Body of pancreas (tissue), 4 donors: ENCODE measurements at regions not wholly inside any gene's neighbourhood (a gene's known extent, or its start where the extent isn't known, plus 50 kb on each side); places are given as distances from the start of the nearest gene placed in this dataset.

Experiments
- ATAC-seq: fragments of 150-250 bp; one replicate; pipeline ENCODE4 v1.9.1; 2016
- DNase-seq, 4 donors: peaks; one replicate each; pipeline ENCODE4 v3.0.0-alpha.2; 2019
- H3K27ac ChIP-seq, 4 donors: fragments of 200-600 bp; sonication (generic); 1 replicate in 3 of 4; 2 replicates in 1 of 4; pipeline versions ENCODE4 v1.5.1 to v1.6.1; 2016 to 2019; ENCODE audit warnings: mild to moderate bottlenecking in 1 of 4, mixed read lengths in 1 of 4, moderate library complexity in 1 of 4
- H3K27me3 ChIP-seq, 2 donors: fragments of 200-600 bp; sonication (generic); one replicate each; pipeline ENCODE4 v1.6.0; 2016; ENCODE audit warnings: mild to moderate bottlenecking in 1 of 2
- H3K36me3 ChIP-seq, 2 donors: fragments of 200-600 bp; sonication (generic); replicated peaks in 1 of 2; 2 replicates each; pipeline ENCODE4 v1.5.1; 2016; ENCODE audit warnings: low read depth in 2 of 2; ENCODE audit not compliant: insufficient read depth in 1 of 2
- H3K4me1 ChIP-seq: fragments of 200-600 bp; sonication (generic); one replicate; pipeline ENCODE4 v1.6.0; 2016
- H3K4me3 ChIP-seq, 2 donors: fragments of 200-600 bp; sonication (generic); 1 replicate in 1 of 2; 2 replicates in 1 of 2; pipeline ENCODE4 v1.5.1; 2016 to 2019
- H3K9me3 ChIP-seq, 3 donors: fragments of 200-600 bp; sonication (generic); 1 replicate in 2 of 3; 2 replicates in 1 of 3; pipeline ENCODE4 v1.5.1; 2016
- CTCF ChIP-seq, 7 experiments: fragments of 450-650 bp in 4 of 7; fragments of 200-600 bp in 3 of 7; sonication (generic) in 3 of 7; IDR thresholded peaks; one replicate each; pipeline ENCODE4 v1.5.1; 2016 to 2019; ENCODE audit warnings: antibody characterized with exemption in 7 of 7
- POLR2A ChIP-seq, 3 donors: fragments of 450-650 bp; IDR thresholded peaks; one replicate each; pipeline ENCODE4 v1.6.1; 2016; ENCODE audit warnings: antibody characterized with exemption in 3 of 3, mild to moderate bottlenecking in 2 of 3
- WGBS, 2 donors: methylation state at CpG; one replicate each; pipeline ENCODE4 v1.1.5; 2017; 5-methylcytosine and 5-hydroxymethylcytosine counted together
- intact Hi-C: fragments of 100-400 bp; cut with DNase I; formaldehyde crosslinking; loops from one replicate; pipeline ENCODE4 v1.15.1; 2023

DNA sequence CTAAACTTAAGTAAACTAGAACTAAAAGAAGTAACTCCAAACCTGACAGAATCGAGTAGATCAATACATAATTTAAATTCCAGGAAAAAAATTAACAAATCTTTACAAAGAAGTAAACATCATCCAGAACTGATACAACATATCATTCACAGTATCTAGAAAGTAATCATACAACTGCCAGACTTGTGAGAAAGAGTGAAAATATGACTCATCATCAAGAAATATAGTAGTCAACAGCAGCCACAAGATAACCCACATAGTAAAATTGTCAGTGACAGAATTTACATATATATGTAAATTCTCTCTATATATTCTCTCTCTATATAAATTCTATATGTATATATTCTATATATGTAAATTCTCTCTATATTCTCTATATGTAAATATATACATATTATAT, 242.8 kb upstream of the RGS17 start:
- ATAC-seq (no peak), DNase-seq (no peak)
- TF ChIP-seq CTCF (IDR thresholded peaks at IDR 0.05) (no peak), POLR2A (IDR thresholded peaks at IDR 0.05) (no peak)
- H3K9me3 ChIP-seq = no peaks in the 10 kb centered on the region
- no peaks in the 10 kb centered on the region for H3K36me3 ChIP-seq
- no peaks in the 10 kb centered on the region for H3K4me1 ChIP-seq
- H3K27me3 ChIP-seq = no peaks in the 10 kb centered on the region
- intact Hi-C loops = no loop called here
- H3K27ac ChIP-seq = no peak overlapping the region
- WGBS, 2 donors = 26 to 34% methylated on average over 1 of the region's 1 CpG
- H3K4me3 ChIP-seq = no peak overlapping the region

DNA sequence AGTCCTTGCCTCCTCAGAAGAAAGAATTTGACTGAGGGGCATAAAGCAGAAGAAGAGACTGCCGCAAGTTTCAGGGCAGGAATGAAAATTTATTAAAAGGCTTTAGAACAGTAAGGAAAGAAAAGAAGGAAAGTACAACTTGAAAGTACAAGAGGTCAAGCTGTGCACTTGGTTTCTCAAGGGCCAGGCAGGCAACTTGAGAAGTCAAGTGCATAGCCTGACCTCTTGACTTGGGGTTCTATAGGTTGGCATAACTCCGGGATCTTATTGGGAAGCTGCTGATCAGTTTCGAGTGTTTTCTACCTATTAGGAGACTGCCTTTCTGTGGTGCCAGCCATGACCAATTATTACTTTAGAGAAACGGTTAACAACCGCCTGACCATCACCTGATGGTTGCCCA, 237.0 kb upstream of the RGS17 start:
- intact Hi-C loops = no loop called here
- 57 to 75% methylated on average over 5 of the region's 5 CpGs for WGBS, 2 donors

GRCh38 chr6:153367021-153367420, 235.9 kb upstream of the RGS17 start:
- no peak for TF ChIP-seq POLR2A (IDR thresholded peaks at IDR 0.05)
- TF ChIP-seq CTCF (IDR thresholded peaks at IDR 0.05) = no peak
- DNase-seq = no peak
- ATAC-seq = no peak
- H3K9me3 ChIP-seq = no peaks in the 10 kb centered on the region
- no peaks in the 10 kb centered on the region for H3K4me1 ChIP-seq
- no peak overlapping the region for H3K27ac ChIP-seq
- intact Hi-C loops = no loop called here
- 48 to 67% methylated on average over 6 of the region's 6 CpGs for WGBS, 2 donors
- H3K36me3 ChIP-seq = no peaks in the 10 kb centered on the region
- H3K4me3 ChIP-seq = no peak overlapping the region
- H3K27me3 ChIP-seq = no peaks in the 10 kb centered on the region

More for the DNA sequence above, 237.0 kb upstream of the RGS17 start:
- ATAC-seq (no peak), DNase-seq (no peak)
- Histone ChIP-seq H3K9me3 (no peaks in the 10 kb centered on the region), H3K4me3 (no peak overlapping the region), H3K27ac (no peak overlapping the region), H3K36me3 (no peaks in the 10 kb centered on the region), H3K27me3 (no peaks in the 10 kb centered on the region), H3K4me1 (no peaks in the 10 kb centered on the region)
- no peak for TF ChIP-seq POLR2A (IDR thresholded peaks at IDR 0.05)
- TF ChIP-seq CTCF (IDR thresholded peaks at IDR 0.05) = no peak

DNA sequence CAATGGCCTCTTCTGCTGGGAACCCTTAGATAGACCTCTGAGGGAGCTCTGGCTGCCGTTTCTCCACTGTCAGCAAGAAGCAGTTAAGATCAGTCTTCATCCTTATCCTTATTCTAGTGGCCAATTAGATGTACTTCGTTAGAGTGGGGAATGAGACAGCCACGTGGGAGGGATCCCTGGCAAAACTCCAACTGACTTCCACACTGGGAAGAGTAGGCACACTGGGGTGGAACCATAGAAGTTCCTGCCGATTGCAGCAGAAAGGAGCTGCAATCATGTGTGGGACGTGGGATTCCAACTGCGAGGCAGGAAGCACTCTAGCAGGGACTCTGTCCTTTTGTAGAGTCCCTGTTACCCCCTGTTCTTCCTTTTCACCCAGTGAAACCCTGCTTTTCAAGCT, 226.3 kb upstream of the RGS17 start:
- Histone ChIP-seq H3K27ac (no peak overlapping the region), H3K36me3 (no peaks in the 10 kb centered on the region), H3K4me3 (no peak overlapping the region), H3K4me1 (no peaks in the 10 kb centered on the region), H3K27me3 (no peaks in the 10 kb centered on the region), H3K9me3 (no peaks in the 10 kb centered on the region)
- 60 to 62% methylated on average over 6 of the region's 6 CpGs for WGBS, 2 donors
- no peak for ATAC-seq
- DNase-seq = no peak
- TF ChIP-seq POLR2A (IDR thresholded peaks at IDR 0.05) (no peak), CTCF (IDR thresholded peaks at IDR 0.05) (no peak)
- intact Hi-C loops = no loop called here

- 56 to 78% methylated on average over 2 of the region's 2 CpGs for WGBS, 2 donors
- Histone ChIP-seq H3K27me3 (no peaks in the 10 kb centered on the region), H3K9me3 (no peaks in the 10 kb centered on the region), H3K4me3 (no peak overlapping the region), H3K27ac (no peak overlapping the region), H3K36me3 (no peaks in the 10 kb centered on the region), H3K4me1 (no peaks in the 10 kb centered on the region)
- no peak for DNase-seq
- intact Hi-C loops = no loop called here
- TF ChIP-seq CTCF (IDR thresholded peaks at IDR 0.05) = no peak
- no peak for TF ChIP-seq POLR2A (IDR thresholded peaks at IDR 0.05)
- ATAC-seq = no peak
Measured at GRCh38 chr6:153340568-153340967, 209.5 kb upstream of the RGS17 start.
